Sigmoid colon (tissue), 6 donors: ENCODE measurements at regions not wholly inside any gene's neighbourhood (a gene's known extent, or its start where the extent isn't known, plus 50 kb on each side); places are given as distances from the start of the nearest gene placed in this dataset.

Experiments used
- DNase-seq: peaks from one replicate; pipeline ENCODE4 v3.0.0-alpha.2; 2019
- H3K27ac ChIP-seq, 4 donors: fragments of 200-600 bp; sonication (generic); one replicate each; pipeline ENCODE4 v1.5.1; 2016 to 2019; ENCODE audit warnings: mild to moderate bottlenecking in 1 of 4
- H3K27me3 ChIP-seq, 3 donors: fragments of 200-600 bp; sonication (generic); one replicate each; pipeline ENCODE4 v1.5.1; 2019; ENCODE audit warnings: mild to moderate bottlenecking in 1 of 3
- H3K36me3 ChIP-seq, 4 donors: fragments of 200-600 bp; sonication (generic); one replicate each; pipeline ENCODE4 v1.5.1; 2016 to 2019
- H3K4me1 ChIP-seq, 4 donors: fragments of 200-600 bp; sonication (generic); one replicate each; pipeline ENCODE4 v1.5.1; 2017 to 2019
- H3K4me3 ChIP-seq, 4 donors: fragments of 200-600 bp; sonication (generic); one replicate each; pipeline ENCODE4 v1.5.1; 2017 to 2019; ENCODE audit warnings: mild to moderate bottlenecking in 2 of 4, moderate library complexity in 1 of 4
- H3K9me3 ChIP-seq, 4 donors: fragments of 200-600 bp in 3 of 4; sonication (generic) in 3 of 4; one replicate each; pipeline versions ENCODE4 v1.5.1 to v1.6.1; 2013 to 2019
- CTCF ChIP-seq, 4 experiments: fragments of 450-650 bp in 3 of 4; fragments of 200-600 bp in 1 of 4; IDR thresholded peaks; one replicate each; pipeline ENCODE4 v1.5.1; 2016 to 2019; ENCODE audit warnings: antibody characterized with exemption in 4 of 4, mild to moderate bottlenecking in 3 of 4, moderate library complexity in 2 of 4
- EP300 ChIP-seq, 4 donors: sonication (generic); formaldehyde crosslinking; IDR thresholded peaks; one replicate each; pipeline ENCODE4 v1.6.1; 2017; ENCODE audit warnings: antibody characterized with exemption in 4 of 4
- POLR2A ChIP-seq, 2 donors: fragments of 450-650 bp; IDR thresholded peaks; one replicate each; pipeline ENCODE4 v1.6.1; 2016; ENCODE audit warnings: antibody characterized with exemption in 2 of 2, mild to moderate bottlenecking in 2 of 2, moderate library complexity in 2 of 2
- POLR2AphosphoS5 ChIP-seq, 4 donors: sonication (generic); formaldehyde crosslinking; IDR thresholded peaks; one replicate each; pipeline ENCODE4 v1.6.1; 2017; ENCODE audit warnings: antibody characterized with exemption in 4 of 4
- WGBS, 2 donors: extraction: QIAGEN DNeasy Blood & Tissue Kit; methylation state at CpG; one replicate each; pipeline ENCODE4 v1.1.7; 2013; 5-methylcytosine and 5-hydroxymethylcytosine counted together
- intact Hi-C: fragments of 100-400 bp; cut with DNase I; formaldehyde crosslinking; loops from one replicate; pipeline ENCODE4 v1.15.1; 2023
- donor health status: healthy with polysubstance abuse.
- donor health status: healthy.

DNA sequence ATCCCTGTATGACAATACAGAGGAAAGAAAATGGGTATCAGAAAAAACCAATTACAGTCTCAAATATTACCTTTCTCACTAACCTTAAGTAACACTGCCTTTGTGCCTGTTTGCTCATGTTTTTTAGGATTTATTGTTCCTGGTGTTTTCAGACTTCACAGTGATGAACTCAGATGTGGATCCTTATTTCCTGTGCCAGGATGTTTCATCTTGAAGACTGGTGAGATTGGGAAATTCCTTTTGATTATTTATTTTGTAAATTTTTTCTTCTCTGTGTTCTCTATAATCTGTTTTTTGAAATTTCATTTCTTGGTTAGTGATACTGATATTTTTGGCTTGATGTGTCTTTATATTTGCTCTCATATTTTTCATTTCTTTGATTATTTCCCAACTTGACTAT, 142.4 kb upstream of the GRIN3A start:
- H3K27me3 ChIP-seq, result no peaks in the 10 kb centered on the region
- H3K4me3 ChIP-seq, result no peak overlapping the region
- H3K9me3 ChIP-seq, result no peaks in the 10 kb centered on the region
- H3K36me3 ChIP-seq, result no peaks in the 10 kb centered on the region
- TF ChIP-seq POLR2A (IDR thresholded peaks at IDR 0.05), result no peak
- DNase-seq, result no peak
- no peaks in the 10 kb centered on the region for H3K4me1 ChIP-seq
- intact Hi-C loops, result no loop called here
- H3K27ac ChIP-seq, result no peak overlapping the region

GRCh38 chr9:101878734-101879133, 140.3 kb upstream of the GRIN3A start:
- no peaks in the 10 kb centered on the region for H3K9me3 ChIP-seq
- intact Hi-C loops, result no loop called here
- H3K4me3 ChIP-seq, result no peak overlapping the region
- TF ChIP-seq POLR2A (IDR thresholded peaks at IDR 0.05), result no peak
- TF ChIP-seq EP300 (IDR thresholded peaks at IDR 0.05), result no peak
- no peak for TF ChIP-seq CTCF (IDR thresholded peaks at IDR 0.05)
- 48 to 80% methylated on average over 4 of the region's 4 CpGs for WGBS, 2 donors
- H3K4me1 ChIP-seq, result no peaks in the 10 kb centered on the region
- H3K27ac ChIP-seq, result no peak overlapping the region
- H3K27me3 ChIP-seq, result no peaks in the 10 kb centered on the region
- DNase-seq, result no peak
- H3K36me3 ChIP-seq, result no peaks in the 10 kb centered on the region

- Histone ChIP-seq H3K27ac (no peak overlapping the region), H3K4me1 (no peaks in the 10 kb centered on the region), H3K9me3 (no peaks in the 10 kb centered on the region), H3K36me3 (no peaks in the 10 kb centered on the region), H3K27me3 (no peaks in the 10 kb centered on the region), H3K4me3 (no peak overlapping the region)
- no peak for DNase-seq
- TF ChIP-seq POLR2A (IDR thresholded peaks at IDR 0.05) (no peak), EP300 (IDR thresholded peaks at IDR 0.05) (no peak), POLR2AphosphoS5 (IDR thresholded peaks at IDR 0.05) (no peak), CTCF (IDR thresholded peaks at IDR 0.05) (no peak)
- WGBS, 2 donors, result 84 to 85% methylated on average over 1 of the region's 1 CpG
- intact Hi-C loops, result no loop called here
These were observed 139.0 kb upstream of the GRIN3A start for GRCh38 chr9:101877439-101877838.

DNA sequence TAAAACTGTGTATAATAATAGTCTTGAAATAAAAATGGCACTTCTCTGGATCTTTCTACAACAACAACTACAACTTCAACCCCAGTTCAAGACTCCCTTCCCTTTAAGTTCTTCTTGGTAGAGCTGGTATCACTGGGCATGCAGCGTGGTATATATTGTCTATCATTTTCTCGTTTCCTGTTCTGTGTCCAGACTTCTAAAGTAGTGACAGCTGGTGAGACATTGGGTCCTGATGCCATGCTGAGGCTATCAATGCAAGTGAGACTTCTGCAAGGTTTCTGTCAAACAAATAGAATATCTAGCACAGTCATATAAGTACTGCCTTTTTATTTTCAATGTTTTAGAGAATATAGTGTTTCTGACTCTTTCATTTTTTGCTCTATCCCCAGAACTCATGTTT, 123.0 kb upstream of the GRIN3A start:
- Histone ChIP-seq H3K9me3 (no peaks in the 10 kb centered on the region), H3K27me3 (no peaks in the 10 kb centered on the region), H3K4me1 (no peaks in the 10 kb centered on the region), H3K36me3 (no peaks in the 10 kb centered on the region), H3K27ac (no peak overlapping the region), H3K4me3 (no peak overlapping the region)
- intact Hi-C loops, result no loop called here
- 83 to 94% methylated on average over 2 of the region's 2 CpGs for WGBS, 2 donors
- no peak for DNase-seq
- no peak for TF ChIP-seq EP300 (IDR thresholded peaks at IDR 0.05)
- TF ChIP-seq POLR2A (IDR thresholded peaks at IDR 0.05), result no peak
- no peak for TF ChIP-seq CTCF (IDR thresholded peaks at IDR 0.05)
- no peak for TF ChIP-seq POLR2AphosphoS5 (IDR thresholded peaks at IDR 0.05)

DNA sequence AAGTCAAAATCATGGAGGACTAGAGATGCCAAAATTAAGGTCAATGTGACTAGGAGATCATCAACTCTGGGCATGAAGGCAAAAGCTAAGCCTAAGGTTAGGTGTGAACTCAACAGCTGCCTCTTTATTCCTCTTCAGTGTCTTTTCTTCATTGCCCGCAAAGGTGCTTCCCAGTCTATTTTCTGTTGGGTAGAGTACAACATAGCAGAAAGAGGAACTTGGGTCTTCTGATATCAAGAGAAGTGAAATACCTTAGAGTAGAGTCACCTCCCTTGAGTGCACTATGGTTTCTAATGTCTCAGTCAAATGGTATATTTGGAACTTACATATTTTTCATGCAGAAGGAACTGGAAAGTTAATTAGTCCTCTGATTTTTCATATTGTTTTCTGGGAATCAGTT, 122.5 kb upstream of the GRIN3A start:
- Histone ChIP-seq H3K27me3 (no peaks in the 10 kb centered on the region), H3K36me3 (no peaks in the 10 kb centered on the region), H3K9me3 (no peaks in the 10 kb centered on the region), H3K4me1 (no peaks in the 10 kb centered on the region), H3K4me3 (no peak overlapping the region), H3K27ac (no peak overlapping the region)
- intact Hi-C loops, result no loop called here
- DNase-seq, result no peak
- TF ChIP-seq EP300 (IDR thresholded peaks at IDR 0.05) (no peak), POLR2AphosphoS5 (IDR thresholded peaks at IDR 0.05) (no peak), POLR2A (IDR thresholded peaks at IDR 0.05) (no peak), CTCF (IDR thresholded peaks at IDR 0.05) (no peak)
- WGBS, 2 donors, result 98 to 99% methylated on average over 1 of the region's 1 CpG
